Fibroblast of villous mesenchyme (primary cell): ENCODE measurements at regions not wholly inside any gene's neighbourhood (a gene's known extent, or its start where the extent isn't known, plus 50 kb on each side); places are given as distances from the start of the nearest gene placed in this dataset.

Source experiments
- DNase-seq: peaks from one replicate; pipeline ENCODE4 v3.0.0-alpha.2; 2010; ENCODE audit warnings: low read depth
- H3K4me3 ChIP-seq: 2 replicates; pipeline ENCODE4 v1.5.1; 2011; ENCODE audit warnings: low read depth, mild to moderate bottlenecking, low read length
- TF ChIP-seq, protein P1 (sequence below): IDR thresholded peaks from 2 replicates; pipeline ENCODE4 v1.5.1; 2012; ENCODE audit warnings: low read depth, mild to moderate bottlenecking, low read length; ENCODE audit not compliant: insufficient read depth

DNA sequence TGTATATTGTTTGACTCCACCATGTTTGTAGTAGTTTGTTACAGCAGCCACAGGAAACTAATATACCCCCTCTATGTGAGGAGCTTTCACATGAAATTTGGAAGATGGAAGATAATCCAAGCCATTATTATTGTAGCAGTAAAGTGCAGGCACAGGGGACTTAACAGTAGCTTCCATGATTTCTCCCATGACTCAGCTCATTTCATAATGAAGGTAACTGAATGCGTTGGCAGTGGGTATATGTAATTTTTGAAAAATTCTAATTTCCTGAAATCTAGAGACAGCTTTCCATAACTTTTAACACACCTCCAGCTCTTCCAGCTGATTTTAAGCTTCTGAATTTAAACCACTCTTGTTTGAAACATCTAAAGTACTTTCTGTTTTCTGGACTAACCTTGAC is 181.2 kb downstream of the NR4A2 start:
- TF ChIP-seq, protein P1, sequence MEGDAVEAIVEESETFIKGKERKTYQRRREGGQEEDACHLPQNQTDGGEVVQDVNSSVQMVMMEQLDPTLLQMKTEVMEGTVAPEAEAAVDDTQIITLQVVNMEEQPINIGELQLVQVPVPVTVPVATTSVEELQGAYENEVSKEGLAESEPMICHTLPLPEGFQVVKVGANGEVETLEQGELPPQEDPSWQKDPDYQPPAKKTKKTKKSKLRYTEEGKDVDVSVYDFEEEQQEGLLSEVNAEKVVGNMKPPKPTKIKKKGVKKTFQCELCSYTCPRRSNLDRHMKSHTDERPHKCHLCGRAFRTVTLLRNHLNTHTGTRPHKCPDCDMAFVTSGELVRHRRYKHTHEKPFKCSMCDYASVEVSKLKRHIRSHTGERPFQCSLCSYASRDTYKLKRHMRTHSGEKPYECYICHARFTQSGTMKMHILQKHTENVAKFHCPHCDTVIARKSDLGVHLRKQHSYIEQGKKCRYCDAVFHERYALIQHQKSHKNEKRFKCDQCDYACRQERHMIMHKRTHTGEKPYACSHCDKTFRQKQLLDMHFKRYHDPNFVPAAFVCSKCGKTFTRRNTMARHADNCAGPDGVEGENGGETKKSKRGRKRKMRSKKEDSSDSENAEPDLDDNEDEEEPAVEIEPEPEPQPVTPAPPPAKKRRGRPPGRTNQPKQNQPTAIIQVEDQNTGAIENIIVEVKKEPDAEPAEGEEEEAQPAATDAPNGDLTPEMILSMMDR: no peak
- no peak for DNase-seq
- no peak overlapping the region for H3K4me3 ChIP-seq

DNA sequence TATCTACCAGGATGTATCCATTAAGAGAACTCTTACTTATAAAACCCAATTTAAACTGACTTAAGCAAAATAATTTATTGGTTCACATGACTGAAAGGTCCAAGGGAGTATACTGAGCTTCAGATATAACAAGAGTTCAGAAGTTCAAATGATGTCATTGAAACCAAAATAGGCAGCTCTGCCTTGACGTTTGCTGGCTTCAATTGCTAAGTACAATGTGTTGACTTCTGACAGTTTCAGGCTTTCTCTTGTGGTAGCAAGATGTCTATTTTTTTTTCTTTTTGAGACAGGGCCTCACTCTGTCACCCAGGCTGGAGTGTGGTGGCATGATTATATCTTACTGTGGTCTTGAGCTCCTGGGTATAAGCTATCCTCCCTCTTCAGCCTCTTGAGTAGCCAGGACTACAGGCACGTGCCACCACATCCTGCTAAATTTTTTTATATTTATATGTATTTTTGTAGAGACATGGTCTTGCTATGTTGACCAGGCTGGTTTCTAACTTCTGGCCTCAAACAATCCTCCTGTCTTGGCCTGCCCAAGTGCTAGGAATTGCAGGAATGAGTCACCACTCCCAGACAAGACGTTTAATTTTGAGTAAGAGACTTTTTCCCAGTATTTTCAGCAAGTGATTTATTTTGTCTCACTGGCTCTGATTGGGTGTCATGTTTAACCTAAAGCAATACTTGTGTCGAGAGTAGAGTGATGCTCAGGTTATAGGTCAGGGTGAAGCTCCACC is 184.8 kb downstream of the NR4A2 start:
- TF ChIP-seq, protein P1: no peak
- no peak overlapping the region for H3K4me3 ChIP-seq
- DNase-seq: no peak

DNA sequence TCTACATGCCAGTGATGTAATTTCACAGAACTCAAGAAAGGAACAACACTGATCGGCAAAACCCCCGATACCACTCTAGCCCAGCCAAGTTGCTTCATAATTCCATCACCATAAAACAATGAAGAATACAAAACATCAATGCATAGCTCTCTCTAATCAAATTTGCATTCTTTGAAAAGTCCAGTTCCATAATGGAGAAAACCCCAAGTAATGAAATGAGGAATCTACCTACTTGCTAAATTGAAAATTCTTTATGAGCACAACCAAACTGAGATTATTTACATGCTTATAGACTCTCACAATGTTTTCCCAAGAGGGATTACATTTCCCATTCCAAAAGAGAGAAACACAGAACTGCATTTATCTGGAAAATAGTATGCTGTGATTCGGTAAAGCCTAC is 186.5 kb downstream of the NR4A2 start:
- TF ChIP-seq, protein P1: no peak
- H3K4me3 ChIP-seq: no peak overlapping the region
- no peak for DNase-seq

DNA sequence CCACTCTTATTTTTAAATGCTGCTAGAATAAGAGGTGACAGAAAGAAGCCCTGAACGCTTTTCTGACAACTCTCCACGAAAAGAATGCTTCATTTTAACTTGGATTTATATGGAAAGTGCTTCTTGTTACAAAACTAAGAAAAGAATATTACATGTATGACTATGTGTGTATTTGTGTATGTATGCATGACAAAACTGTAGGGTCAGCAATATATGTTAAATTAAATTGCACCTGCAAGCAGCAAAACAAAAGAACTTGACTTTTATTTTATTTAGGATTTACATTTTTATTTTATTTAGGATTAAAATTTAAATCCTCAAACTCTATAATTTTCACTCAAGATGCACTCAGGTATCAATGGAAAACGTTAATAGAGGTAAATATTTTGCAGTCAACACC is 187.1 kb downstream of the NR4A2 start:
- H3K4me3 ChIP-seq: no peak overlapping the region
- DNase-seq: no peak
- TF ChIP-seq, protein P1: no peak

DNA sequence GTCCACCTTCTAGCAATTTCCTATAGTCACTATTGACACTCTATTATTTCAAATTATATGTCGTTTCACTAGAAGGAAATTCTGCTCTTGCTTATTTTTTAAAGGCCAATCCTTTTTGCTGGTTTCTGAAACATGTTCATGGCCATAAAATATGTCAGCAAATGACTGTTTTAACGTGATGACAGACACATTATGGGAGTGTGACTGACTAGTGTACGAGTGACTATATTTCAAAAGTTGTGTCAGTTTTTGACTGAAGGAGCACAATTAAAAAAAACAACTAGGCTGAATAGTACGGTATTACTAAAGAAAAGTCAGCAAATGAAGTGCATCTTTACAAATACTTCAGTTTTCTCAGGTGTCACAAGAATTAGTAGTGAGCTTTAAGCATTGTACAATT is 196.0 kb downstream of the NR4A2 start:
- no peak for DNase-seq
- H3K4me3 ChIP-seq: no peak overlapping the region
- TF ChIP-seq, protein P1: no peak

DNA sequence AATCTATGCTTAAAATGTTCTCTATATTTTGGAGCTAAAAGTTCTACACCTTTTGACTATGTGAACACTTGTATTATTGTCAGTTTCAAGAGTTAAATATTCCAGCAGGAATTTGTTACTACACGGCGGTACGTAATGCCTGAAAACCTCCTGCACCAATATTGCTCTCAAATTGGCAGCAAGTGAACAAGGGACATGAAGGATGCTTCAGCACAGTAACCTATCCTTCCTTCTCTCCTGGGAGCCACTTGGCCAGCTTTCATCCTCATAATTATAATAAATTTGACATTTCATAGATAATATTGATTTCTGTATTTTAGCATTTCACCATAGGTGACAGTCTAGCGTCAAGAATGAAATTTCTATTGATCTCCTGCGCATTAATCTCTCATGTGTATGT is 197.6 kb downstream of the NR4A2 start:
- no peak overlapping the region for H3K4me3 ChIP-seq
- TF ChIP-seq, protein P1: no peak
- DNase-seq: no peak

DNA sequence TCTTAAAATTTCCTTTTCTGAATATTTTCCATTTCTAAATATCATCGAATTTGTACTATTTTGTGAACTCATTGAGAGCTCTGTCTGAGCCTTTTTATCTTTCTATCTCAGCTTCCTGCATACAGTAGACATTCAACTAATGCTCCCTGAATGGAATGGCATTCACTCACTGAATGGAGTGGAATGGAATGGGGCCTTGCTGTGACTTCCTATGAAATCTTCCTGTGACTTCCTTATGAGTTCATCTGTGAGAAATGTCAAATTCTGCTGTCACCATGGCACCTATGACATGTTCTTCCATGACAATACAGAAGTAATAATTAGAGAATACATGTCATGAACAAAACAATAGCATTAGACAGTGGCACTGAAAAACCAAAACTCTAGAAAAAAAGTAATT is 199.6 kb downstream of the NR4A2 start:
- TF ChIP-seq, protein P1: no peak
- DNase-seq: no peak
- no peak overlapping the region for H3K4me3 ChIP-seq
